PC-9 (cell line): ENCODE measurements at regions not wholly inside any gene's neighbourhood (a gene's known extent, or its start where the extent isn't known, plus 50 kb on each side); places are given as distances from the start of the nearest gene placed in this dataset.
A peak's percentile ranks its signal among the peaks of the same experiment; 100 is the strongest.

Experiments
- BruUV-seq: library from RNA; stranded (reverse); fragments of 400-500 nt; replicated peaks from 2 replicates; lab custom pipeline; 2021; lab: Mats Ljungman, UMichigan
- CTCF ChIA-PET: fragments of 300-600 bp; sonication (Branson Sonifier 250); formaldehyde crosslinking; loops from one replicate; lab custom pipeline; 2022; ENCODE audit warnings: antibody characterized with exemption; lab: Charles Lee
- POLR2A ChIA-PET: fragments of 300-600 bp; sonication (Branson Sonifier 250); formaldehyde crosslinking; loops from one replicate; lab custom pipeline; 2022; ENCODE audit warnings: antibody characterized with exemption; ENCODE audit not compliant: unreplicated experiment; lab: Charles Lee
- DNase-seq, 2 experiments: peaks; one replicate each; pipeline versions ENCODE4 v3.0.0 to v3.0.0-alpha.2; 2015 to 2022; ENCODE audit warnings: mixed read lengths in 1 of 2
- H2AFZ ChIP-seq: fragments of 200-600 bp; sonication (generic); 2 replicates; pipeline ENCODE4 v1.8.1; 2017; ENCODE audit warnings: antibody characterized with exemption
- H3F3A ChIP-seq: fragments of 200-600 bp; sonication (generic); 2 replicates; pipeline ENCODE4 v1.8.1; 2017; ENCODE audit warnings: antibody characterized with exemption, mild to moderate bottlenecking, low read depth; ENCODE audit not compliant: insufficient read depth
- H3K27ac ChIP-seq: fragments of 200-600 bp; sonication (generic); 2 replicates; pipeline ENCODE4 v1.6.1; 2016; ENCODE audit warnings: mixed run types
- H3K27me3 ChIP-seq: fragments of 200-600 bp; sonication (generic); 2 replicates; pipeline ENCODE4 v1.6.1; 2016; ENCODE audit warnings: low read depth, mixed run types; ENCODE audit not compliant: insufficient read depth
- H3K36me3 ChIP-seq: fragments of 200-600 bp; sonication (generic); 2 replicates; pipeline ENCODE4 v1.6.1; 2016; ENCODE audit warnings: low read depth, mixed run types
- H3K4me1 ChIP-seq: fragments of 200-600 bp; sonication (generic); replicated peaks from 2 replicates; pipeline ENCODE4 v1.6.1; 2016; ENCODE audit warnings: mixed run types; ENCODE audit not compliant: insufficient read depth
- H3K4me2 ChIP-seq: fragments of 200-600 bp; sonication (generic); 2 replicates; pipeline ENCODE4 v1.6.1; 2017; ENCODE audit warnings: mixed run types
- H3K4me3 ChIP-seq: fragments of 200-600 bp; sonication (generic); 2 replicates; pipeline ENCODE4 v1.6.1; 2016; ENCODE audit warnings: mixed run types
- H3K79me2 ChIP-seq: fragments of 200-600 bp; sonication (generic); 2 replicates; pipeline ENCODE4 v1.6.1; 2017; ENCODE audit warnings: low read depth, mixed run types
- H3K9me2 ChIP-seq: fragments of 200-600 bp; sonication (generic); 2 replicates; pipeline ENCODE4 v1.8.1; 2017; ENCODE audit warnings: mild to moderate bottlenecking; ENCODE audit not compliant: insufficient read depth
- H3K9me3 ChIP-seq: fragments of 200-600 bp; sonication (generic); 2 replicates; pipeline ENCODE4 v1.8.1; 2016; ENCODE audit warnings: low read depth; ENCODE audit not compliant: insufficient read depth
- H4K20me1 ChIP-seq: fragments of 200-600 bp; sonication (generic); 2 replicates; pipeline ENCODE4 v1.8.1; 2017; ENCODE audit not compliant: insufficient read depth
- CTCF ChIP-seq: fragments of 200-600 bp; sonication (generic); conservative IDR thresholded peaks from 2 replicates; pipeline ENCODE4 v1.6.1; 2017; ENCODE audit warnings: mixed run types, antibody characterized with exemption, mild to moderate bottlenecking, moderate library complexity
- EZH2 ChIP-seq: fragments of 200-600 bp; sonication (generic); IDR thresholded peaks from 2 replicates; pipeline ENCODE4 v1.8.0; 2017; ENCODE audit warnings: antibody characterized with exemption, low read depth
- intact Hi-C: fragments of 100-400 bp; cut with micrococcal nuclease; formaldehyde crosslinking; loops from one replicate; pipeline ENCODE4 v1.10.0; 2022; ENCODE audit not compliant: unreplicated experiment

GRCh38 chr5:175288048-175288621 is 155.8 kb downstream of the DRD1 start:
- Histone ChIP-seq H3K4me2 (0 out of 2 replicates have a peak overlapping the region, but pooled peaks have one; percentile 2), H4K20me1 (no peaks in the 10 kb centered on the region), H3K27me3 (no peaks in the 10 kb centered on the region; the same call in 1 of the 2 replicates), H3K36me3 (no peaks in the 10 kb centered on the region), H3K27ac (peak overlapping the region; percentile 52), H3K4me1 (peaks cover 24% of the 10 kb centered on the region; the same call in 1 of the 2 replicates), H3K4me3 (no peak overlapping the region), H2AFZ (no peak overlapping the region), H3F3A (no peaks in the 10 kb centered on the region; the same call in 1 of the 2 replicates), H3K9me3 (no peaks in the 10 kb centered on the region), H3K9me2 (no peaks in the 10 kb centered on the region), H3K79me2 (no peaks in the 10 kb centered on the region)
- CTCF ChIA-PET, result no interaction called here
- no TSS peak for BruUV-seq
- peak; percentile 5 to 53 for DNase-seq
- POLR2A ChIA-PET, result no interaction called here
- intact Hi-C loops, result no loop called here
- no peak for TF ChIP-seq CTCF
- no peak for TF ChIP-seq EZH2

DNA sequence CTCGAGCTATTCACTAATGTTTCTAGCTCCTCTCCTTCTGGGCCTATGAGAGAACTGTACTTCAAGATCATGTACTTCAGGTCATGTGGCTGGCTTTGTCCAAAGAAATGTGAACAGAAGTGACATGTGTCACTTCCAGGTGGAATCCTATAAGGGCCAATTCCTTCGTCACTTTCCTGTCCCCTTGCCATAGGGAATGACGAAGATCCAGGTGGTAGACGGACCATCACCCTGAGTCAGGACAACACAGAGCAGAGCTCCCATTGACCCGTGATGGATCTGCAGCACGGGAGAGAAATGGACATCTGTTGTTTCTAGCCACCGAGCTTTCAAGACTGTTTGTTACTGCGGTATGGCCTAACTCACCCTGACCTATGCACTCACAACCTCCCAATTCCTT is 157.0 kb downstream of the DRD1 start:
- intact Hi-C loops, result no loop called here
- no TSS peak for BruUV-seq
- Histone ChIP-seq H3K4me2 (peak overlapping the region; percentile 33; the same call in 1 of the 2 replicates), H3K9me2 (no peaks in the 10 kb centered on the region), H3K36me3 (no peaks in the 10 kb centered on the region), H2AFZ (no peak overlapping the region), H4K20me1 (no peaks in the 10 kb centered on the region), H3K9me3 (no peaks in the 10 kb centered on the region), H3K27me3 (no peaks in the 10 kb centered on the region), H3F3A (no peaks in the 10 kb centered on the region; the same call in 1 of the 2 replicates), H3K4me3 (no peak overlapping the region), H3K79me2 (no peaks in the 10 kb centered on the region), H3K4me1 (peaks cover 24% of the 10 kb centered on the region; the same call in 1 of the 2 replicates), H3K27ac (peak overlapping the region; percentile 72)
- ChIA-PET CTCF (no interaction called here), POLR2A (no interaction called here)
- TF ChIP-seq CTCF, result no peak
- TF ChIP-seq EZH2, result no peak
- DNase-seq, result no peak

DNA sequence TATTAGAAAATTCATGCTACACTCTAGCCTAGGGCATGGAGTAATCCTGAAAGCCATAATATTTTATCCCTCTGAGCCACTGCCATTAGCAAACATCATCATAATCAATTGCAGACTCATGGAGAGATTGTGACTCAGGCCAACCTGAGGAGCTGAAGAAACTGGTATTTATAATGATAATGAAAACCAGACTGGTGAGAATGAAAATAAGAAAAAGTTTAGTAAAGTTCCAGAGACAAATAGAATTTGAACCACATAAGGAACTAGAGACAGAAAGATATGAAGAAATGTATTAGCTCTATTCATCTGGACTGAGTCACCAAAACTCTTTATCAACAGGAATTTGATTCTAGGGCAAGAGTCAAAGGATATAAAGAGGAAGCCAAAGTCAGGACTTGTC is 158.7 kb downstream of the DRD1 start:
- Histone ChIP-seq H3K36me3 (no peaks in the 10 kb centered on the region), H3K4me2 (peak overlapping the region; percentile 33; the same call in 1 of the 2 replicates), H3K4me1 (peaks cover 24% of the 10 kb centered on the region; the same call in 1 of the 2 replicates), H3K9me2 (no peaks in the 10 kb centered on the region), H3K27ac (peak overlapping the region; percentile 72), H3K27me3 (no peaks in the 10 kb centered on the region), H3K9me3 (no peaks in the 10 kb centered on the region), H2AFZ (no peak overlapping the region), H3F3A (no peaks in the 10 kb centered on the region; the same call in 1 of the 2 replicates), H3K4me3 (no peak overlapping the region), H3K79me2 (no peaks in the 10 kb centered on the region), H4K20me1 (no peaks in the 10 kb centered on the region)
- intact Hi-C loops, result no loop called here
- TF ChIP-seq CTCF, result no peak
- no peak for TF ChIP-seq EZH2
- DNase-seq, result peak in 1 of 2 experiments; percentile 64
- CTCF ChIA-PET, result no interaction called here
- no TSS peak for BruUV-seq
- POLR2A ChIA-PET, result no interaction called here
